Panc1 (cell line): ENCODE measurements at regions not wholly inside any gene's neighbourhood (a gene's known extent, or its start where the extent isn't known, plus 50 kb on each side); places are given as distances from the start of the nearest gene placed in this dataset.

ENCODE experiments used
- ATAC-seq: fragments of 200-7000 bp; cut with Tn5 transposase; 2 replicates; pipeline ENCODE4 v1.9.1; 2020; ENCODE audit warnings: mild to moderate bottlenecking, moderate library complexity
- BruUV-seq: library from RNA; stranded (reverse); fragments of 400-500 nt; replicated peaks from 2 replicates; lab custom pipeline; 2021; lab: Mats Ljungman, UMichigan
- CTCF ChIA-PET: fragments of 300-600 bp; sonication (Branson Sonifier 250); formaldehyde crosslinking; loops from one replicate; lab custom pipeline; 2022; ENCODE audit warnings: antibody characterized with exemption; lab: Charles Lee
- POLR2A ChIA-PET: fragments of 300-600 bp; sonication (Branson Sonifier 250); formaldehyde crosslinking; loops from one replicate; lab custom pipeline; 2022; ENCODE audit warnings: antibody characterized with exemption; lab: Charles Lee
- DNase-seq: peaks from one replicate; pipeline ENCODE4 v3.0.0-alpha.2; 2010; ENCODE audit warnings: low read depth, low spot score
- H3K27ac ChIP-seq: 2 replicates; pipeline ENCODE4 v1.5.1; 2011; ENCODE audit warnings: mild to moderate bottlenecking, low read length, inconsistent platforms
- H3K27me3 ChIP-seq: fragments of 200-500 bp; sonication (Bioruptor generic); 2 replicates; pipeline ENCODE4 v1.6.0; 2014; ENCODE audit warnings: low read length, inconsistent platforms; ENCODE audit not compliant: control insufficient read depth, insufficient read depth
- H3K36me3 ChIP-seq: fragments of 200-500 bp; sonication (Bioruptor generic); 2 replicates; pipeline ENCODE4 v1.5.1; 2014; ENCODE audit warnings: inconsistent platforms, mild to moderate bottlenecking, low read length, moderate library complexity; ENCODE audit not compliant: control insufficient read depth, insufficient read depth
- H3K4me1 ChIP-seq: 2 replicates; pipeline ENCODE4 v1.5.1; 2011; ENCODE audit warnings: inconsistent platforms, mild to moderate bottlenecking, low read length, moderate library complexity; ENCODE audit not compliant: control insufficient read depth, insufficient read depth
- H3K4me3 ChIP-seq, 2 experiments: 2 replicates each; pipeline ENCODE4 v1.5.1; 2011 to 2012; ENCODE audit warnings: low read depth in 2 of 2, low read length in 2 of 2, mild to moderate bottlenecking in 2 of 2, inconsistent platforms in 1 of 2, moderate library complexity in 1 of 2
- H3K9me3 ChIP-seq: fragments of 200-500 bp; sonication (Bioruptor generic); 2 replicates; pipeline ENCODE4 v1.5.1; 2014; ENCODE audit warnings: low read depth, mild to moderate bottlenecking, inconsistent platforms, low read length, moderate library complexity; ENCODE audit not compliant: control insufficient read depth, insufficient read depth
- CTCF ChIP-seq: fragments of 450-650 bp; IDR thresholded peaks from 2 replicates; pipeline ENCODE4 v1.5.1; 2017; ENCODE audit warnings: mild to moderate bottlenecking
- POLR2AphosphoS5 ChIP-seq: IDR thresholded peaks from 2 replicates; pipeline ENCODE4 v1.6.1; 2012; ENCODE audit warnings: mild to moderate bottlenecking, low read depth, low read length, moderate library complexity
- REST ChIP-seq, 2 experiments: IDR thresholded peaks; 2 replicates each; pipeline ENCODE4 v1.6.1; 2011 to 2012; ENCODE audit warnings: low read depth in 2 of 2, control low read depth in 1 of 2, low read length in 1 of 2, mild to moderate bottlenecking in 1 of 2, moderate library complexity in 1 of 2; ENCODE audit not compliant: insufficient read depth in 1 of 2
- SIN3A ChIP-seq: IDR thresholded peaks from 2 replicates; pipeline ENCODE4 v1.6.1; 2012; ENCODE audit warnings: low read depth, mild to moderate bottlenecking, low read length, moderate library complexity, borderline replicate concordance; ENCODE audit not compliant: insufficient read depth
- TCF7L2 ChIP-seq: IDR thresholded peaks from 2 replicates; pipeline ENCODE4 v1.6.1; 2011; ENCODE audit warnings: mild to moderate bottlenecking, low read depth, low read length, inconsistent platforms
- in situ Hi-C: cut with HindIII; loops from 2 replicates; pipeline ENCODE4 v1.10.0; 2016; ENCODE audit warnings: low sequenced_read_pairs, low pct_unique_long_range_greater_than_20kb
- intact Hi-C: fragments of 100-400 bp; cut with micrococcal nuclease; formaldehyde crosslinking; loops from one replicate; pipeline ENCODE4 v1.10.0; 2022; ENCODE audit not compliant: unreplicated experiment

DNA sequence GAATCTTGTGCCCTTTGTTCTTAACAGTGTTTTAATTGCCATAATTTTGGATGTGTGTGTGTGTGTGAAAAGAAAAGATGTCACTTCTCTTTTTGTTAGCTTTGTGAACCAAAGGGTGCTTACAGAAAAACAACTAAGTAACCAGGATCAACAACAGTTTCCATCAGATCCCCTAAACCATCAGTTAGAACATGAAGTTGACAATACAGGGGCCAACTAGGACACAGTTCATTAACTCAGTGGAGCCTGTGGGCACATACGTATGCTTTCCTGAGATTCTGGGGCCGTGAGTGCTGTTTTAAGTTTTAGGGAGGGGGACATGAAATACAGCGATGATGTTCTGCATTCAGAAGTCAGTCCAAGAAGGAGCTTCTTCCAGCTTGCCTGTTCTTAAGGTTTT lies 133.6 kb downstream of the TLR5 start:
- in situ Hi-C loops (no loop called here), intact Hi-C loops (no loop called here)
- no peak for DNase-seq
- H3K9me3 ChIP-seq: no peaks in the 10 kb centered on the region
- ChIA-PET POLR2A (no interaction called here), CTCF (no interaction called here)
- no peaks in the 10 kb centered on the region for H3K36me3 ChIP-seq
- ATAC-seq: no peak
- no peak overlapping the region for H3K4me3 ChIP-seq
- no TSS peak for BruUV-seq
- TF ChIP-seq REST (IDR thresholded peaks at IDR 0.05; ENCODE audit: insufficient read depth in 1 of 2, low read depth in 2 of 2, low read length in 1 of 2) (no peak), TCF7L2 (no peak), SIN3A (no peak), CTCF (no peak), POLR2AphosphoS5 (no peak)
- H3K27ac ChIP-seq: no peak overlapping the region
- H3K27me3 ChIP-seq: peaks cover 6% of the 10 kb centered on the region; the same call in 1 of the 2 replicates
- H3K4me1 ChIP-seq: no peaks in the 10 kb centered on the region

DNA sequence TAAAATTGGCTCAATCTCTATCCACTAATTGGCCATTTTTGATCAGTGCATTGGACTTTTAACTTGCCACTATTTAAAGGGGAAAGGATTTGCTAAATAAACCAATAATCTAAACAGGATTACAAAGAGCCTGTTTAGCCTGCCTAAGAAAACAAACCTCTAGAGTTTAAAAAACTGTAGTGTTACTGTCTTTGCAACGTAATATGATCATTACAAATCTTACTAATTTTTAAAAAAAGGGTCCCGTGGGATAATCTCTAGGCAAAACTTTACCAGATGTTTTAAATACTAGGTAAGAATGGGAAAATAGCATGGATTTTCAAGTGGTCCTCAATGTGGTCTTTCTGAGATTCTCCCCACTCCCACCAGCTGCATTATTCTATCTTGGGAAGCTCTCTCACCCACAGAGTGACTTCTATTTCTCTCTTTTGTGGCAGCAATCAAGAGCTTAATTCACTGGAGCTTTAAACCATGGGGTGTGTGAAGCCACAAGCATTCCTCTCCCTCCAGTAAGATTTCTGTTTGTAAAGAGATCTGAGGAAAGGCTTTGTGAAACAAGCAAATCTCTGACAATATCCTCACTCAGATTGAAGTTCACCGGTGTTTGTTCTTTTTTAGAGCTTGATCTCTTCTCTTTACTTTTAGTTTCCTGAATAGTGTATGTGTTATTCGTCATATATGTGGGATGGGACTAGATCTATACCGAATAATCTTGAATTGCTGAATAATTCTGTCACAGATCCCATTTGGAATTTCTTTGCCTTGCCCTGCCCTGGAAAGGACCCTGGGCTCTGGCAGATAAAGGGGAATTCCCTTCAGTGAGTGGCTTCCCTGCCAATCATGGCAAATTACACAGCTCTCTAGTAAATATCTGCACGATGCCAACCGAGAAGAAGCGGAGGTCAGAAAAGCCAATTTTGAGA lies 132.2 kb downstream of the TLR5 start:
- no TSS peak for BruUV-seq
- H3K27ac ChIP-seq: no peak overlapping the region
- CTCF ChIA-PET: no interaction called here
- peaks cover 6% of the 10 kb centered on the region; the same call in 1 of the 2 replicates for H3K27me3 ChIP-seq
- no peaks in the 10 kb centered on the region for H3K4me1 ChIP-seq
- POLR2A ChIA-PET: no interaction called here
- H3K9me3 ChIP-seq: no peaks in the 10 kb centered on the region
- intact Hi-C loops: no loop called here
- H3K36me3 ChIP-seq: no peaks in the 10 kb centered on the region
- no peak overlapping the region for H3K4me3 ChIP-seq
- no peak for ATAC-seq
- DNase-seq: no peak
- TF ChIP-seq SIN3A: no peak
- TF ChIP-seq POLR2AphosphoS5: no peak
- TF ChIP-seq TCF7L2: no peak
- TF ChIP-seq CTCF: no peak
- TF ChIP-seq REST (IDR thresholded peaks at IDR 0.05; ENCODE audit: insufficient read depth in 1 of 2, low read depth in 2 of 2, low read length in 1 of 2): no peak
- in situ Hi-C loops: no loop called here
